Hepatocyte (in vitro differentiated cells): ENCODE measurements at regions not wholly inside any gene's neighbourhood (a gene's known extent, or its start where the extent isn't known, plus 50 kb on each side); places are given as distances from the start of the nearest gene placed in this dataset.

Experiments
- DNase-seq: peaks from one replicate; pipeline ENCODE4 v3.0.0-alpha.2; 2016; ENCODE audit warnings: low spot score
- H2AFZ ChIP-seq: fragments of 200-600 bp; sonication (generic); 2 replicates; pipeline ENCODE4 v1.6.0; 2016; ENCODE audit warnings: antibody characterized with exemption, mild to moderate bottlenecking
- H3K27ac ChIP-seq: fragments of 200-600 bp; sonication (generic); 2 replicates; pipeline ENCODE4 v1.5.1; 2016; ENCODE audit warnings: mild to moderate bottlenecking
- H3K27me3 ChIP-seq: fragments of 200-600 bp; sonication (generic); 2 replicates; pipeline ENCODE4 v1.6.1; 2016
- H3K36me3 ChIP-seq: fragments of 200-600 bp; sonication (generic); replicated peaks from 2 replicates; pipeline ENCODE4 v1.5.1; 2016; ENCODE audit warnings: low read depth; ENCODE audit not compliant: insufficient read depth
- H3K4me1 ChIP-seq: fragments of 200-600 bp; sonication (generic); 2 replicates; pipeline ENCODE4 v1.5.1; 2016; ENCODE audit warnings: mild to moderate bottlenecking, moderate library complexity; ENCODE audit not compliant: insufficient read depth
- H3K4me2 ChIP-seq: fragments of 200-600 bp; sonication (generic); 2 replicates; pipeline ENCODE4 v1.6.0; 2016
- H3K4me3 ChIP-seq: fragments of 200-600 bp; sonication (generic); 2 replicates; pipeline ENCODE4 v1.5.1; 2016; ENCODE audit warnings: mild to moderate bottlenecking
- H3K79me2 ChIP-seq: fragments of 200-600 bp; sonication (generic); 2 replicates; pipeline ENCODE4 v1.6.0; 2017; ENCODE audit warnings: mild to moderate bottlenecking
- H3K9me2 ChIP-seq: fragments of 200-600 bp; sonication (generic); replicated peaks from 2 replicates; pipeline ENCODE4 v1.6.0; 2017; ENCODE audit warnings: mild to moderate bottlenecking; ENCODE audit not compliant: insufficient read depth
- H3K9me3 ChIP-seq: fragments of 200-600 bp; sonication (generic); 2 replicates; pipeline ENCODE4 v1.5.1; 2016; ENCODE audit warnings: low read depth, mild to moderate bottlenecking
- H4K20me1 ChIP-seq: fragments of 200-600 bp; sonication (generic); 2 replicates; pipeline ENCODE4 v1.6.0; 2016; ENCODE audit warnings: mild to moderate bottlenecking; ENCODE audit not compliant: insufficient read depth, poor library complexity, severe bottlenecking
- EZH2 ChIP-seq: fragments of 200-600 bp; sonication (generic); IDR thresholded peaks from 2 replicates; pipeline ENCODE4 v1.6.1; 2016; ENCODE audit warnings: antibody characterized with exemption, mild to moderate bottlenecking, borderline replicate concordance
- EZH2phosphoT487 ChIP-seq: fragments of 200-600 bp; sonication (generic); IDR thresholded peaks from one replicate; pipeline ENCODE4 v1.6.1; 2018; ENCODE audit warnings: antibody characterized with exemption, mild to moderate bottlenecking, low read depth, moderate library complexity; ENCODE audit not compliant: unreplicated experiment, severe bottlenecking
- WGBS: methylation state at CpG from one replicate; pipeline ENCODE4 v1.1.6; 2016; ENCODE audit warnings: low lambda C conversion rate; ENCODE audit errors: missing lambda C conversion rate; 5-methylcytosine and 5-hydroxymethylcytosine counted together
- TF ChIP-seq, protein P1 (sequence below): fragments of 200-600 bp; sonication (generic); IDR thresholded peaks from 2 replicates; pipeline ENCODE4 v1.5.1; 2016; ENCODE audit warnings: antibody characterized with exemption, mild to moderate bottlenecking; ENCODE audit not compliant: poor library complexity

DNA sequence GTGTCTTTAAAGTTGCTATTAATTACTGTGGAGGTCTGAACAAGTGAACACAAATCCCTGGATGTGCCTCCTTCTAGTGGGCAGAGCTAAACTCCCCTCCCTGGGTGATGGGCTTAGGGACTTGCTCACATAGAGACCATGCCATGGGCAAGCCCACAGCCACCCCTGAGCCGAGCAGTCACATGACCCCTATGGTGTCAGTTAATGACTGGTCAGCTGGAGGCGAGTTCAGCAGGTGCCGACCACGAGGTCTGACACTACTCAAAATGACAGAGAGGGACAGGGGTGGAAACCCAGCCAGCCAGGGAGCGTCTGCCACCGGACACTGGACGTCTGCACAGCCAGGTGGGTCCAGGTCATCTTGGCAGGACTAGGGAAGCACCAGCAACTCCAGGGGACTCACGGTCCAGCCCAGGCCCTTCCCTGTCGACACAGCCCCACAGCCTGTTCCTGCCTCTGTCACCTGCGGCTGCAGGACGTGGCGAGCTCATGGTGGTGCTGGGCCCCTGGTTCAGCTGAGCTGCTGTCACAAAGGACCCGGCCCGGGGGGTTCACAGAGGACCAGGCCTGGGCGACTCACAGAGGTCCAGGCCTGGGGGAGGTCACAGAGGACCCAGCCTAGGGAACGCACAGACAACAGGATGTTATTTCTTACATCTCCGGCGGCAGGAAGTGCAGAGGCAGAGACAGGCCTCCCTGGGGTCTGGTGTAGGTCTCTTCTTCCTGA is 135.0 kb downstream of the BRD1 start:
- DNase-seq = no peak
- no peaks in the 10 kb centered on the region for H3K4me1 ChIP-seq
- H3K79me2 ChIP-seq = no peaks in the 10 kb centered on the region
- no peaks in the 10 kb centered on the region for H4K20me1 ChIP-seq
- H3K27ac ChIP-seq = no peak overlapping the region
- H3K27me3 ChIP-seq = no peaks in the 10 kb centered on the region
- H3K36me3 ChIP-seq = no peaks in the 10 kb centered on the region
- H3K4me3 ChIP-seq = no peak overlapping the region
- 86% methylated on average over 18 of the region's 18 CpGs for WGBS
- H3K9me2 ChIP-seq = no peaks in the 10 kb centered on the region
- H2AFZ ChIP-seq = no peak overlapping the region
- H3K9me3 ChIP-seq = no peaks in the 10 kb centered on the region
- H3K4me2 ChIP-seq = no peak overlapping the region
- TF ChIP-seq EZH2phosphoT487 = no peak
- TF ChIP-seq, protein P1, sequence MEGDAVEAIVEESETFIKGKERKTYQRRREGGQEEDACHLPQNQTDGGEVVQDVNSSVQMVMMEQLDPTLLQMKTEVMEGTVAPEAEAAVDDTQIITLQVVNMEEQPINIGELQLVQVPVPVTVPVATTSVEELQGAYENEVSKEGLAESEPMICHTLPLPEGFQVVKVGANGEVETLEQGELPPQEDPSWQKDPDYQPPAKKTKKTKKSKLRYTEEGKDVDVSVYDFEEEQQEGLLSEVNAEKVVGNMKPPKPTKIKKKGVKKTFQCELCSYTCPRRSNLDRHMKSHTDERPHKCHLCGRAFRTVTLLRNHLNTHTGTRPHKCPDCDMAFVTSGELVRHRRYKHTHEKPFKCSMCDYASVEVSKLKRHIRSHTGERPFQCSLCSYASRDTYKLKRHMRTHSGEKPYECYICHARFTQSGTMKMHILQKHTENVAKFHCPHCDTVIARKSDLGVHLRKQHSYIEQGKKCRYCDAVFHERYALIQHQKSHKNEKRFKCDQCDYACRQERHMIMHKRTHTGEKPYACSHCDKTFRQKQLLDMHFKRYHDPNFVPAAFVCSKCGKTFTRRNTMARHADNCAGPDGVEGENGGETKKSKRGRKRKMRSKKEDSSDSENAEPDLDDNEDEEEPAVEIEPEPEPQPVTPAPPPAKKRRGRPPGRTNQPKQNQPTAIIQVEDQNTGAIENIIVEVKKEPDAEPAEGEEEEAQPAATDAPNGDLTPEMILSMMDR = no peak
- TF ChIP-seq EZH2 = no peak

DNA sequence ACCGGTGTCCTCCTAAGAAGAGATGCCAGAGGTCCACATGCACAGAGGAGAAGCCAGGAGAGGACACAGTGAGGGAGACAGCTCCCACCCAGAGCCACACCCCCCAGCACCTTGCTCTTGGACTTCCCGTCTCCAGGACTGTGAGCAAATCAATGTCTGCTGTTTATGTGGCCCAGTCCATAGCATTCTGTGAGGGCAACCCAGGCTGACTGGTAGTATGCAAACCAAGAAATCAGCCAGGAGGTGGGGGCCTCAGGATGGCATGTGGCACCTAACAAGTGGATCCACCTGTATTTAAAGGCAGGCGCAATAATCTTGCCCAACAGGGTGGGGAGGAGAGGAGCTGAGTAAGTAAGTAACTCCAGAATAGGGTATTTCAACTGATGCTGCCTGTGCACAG is 136.4 kb downstream of the BRD1 start:
- Histone ChIP-seq H3K27ac (no peak overlapping the region), H3K36me3 (no peaks in the 10 kb centered on the region), H3K4me2 (no peak overlapping the region), H3K9me3 (no peaks in the 10 kb centered on the region), H3K79me2 (no peaks in the 10 kb centered on the region), H2AFZ (no peak overlapping the region), H3K4me1 (no peaks in the 10 kb centered on the region), H3K27me3 (no peaks in the 10 kb centered on the region), H3K9me2 (no peaks in the 10 kb centered on the region), H3K4me3 (no peak overlapping the region), H4K20me1 (no peaks in the 10 kb centered on the region)
- no peak for DNase-seq
- 91% methylated on average over 3 of the region's 3 CpGs for WGBS
- TF ChIP-seq EZH2 (no peak), EZH2phosphoT487 (no peak)
- TF ChIP-seq, protein P1 = no peak

DNA sequence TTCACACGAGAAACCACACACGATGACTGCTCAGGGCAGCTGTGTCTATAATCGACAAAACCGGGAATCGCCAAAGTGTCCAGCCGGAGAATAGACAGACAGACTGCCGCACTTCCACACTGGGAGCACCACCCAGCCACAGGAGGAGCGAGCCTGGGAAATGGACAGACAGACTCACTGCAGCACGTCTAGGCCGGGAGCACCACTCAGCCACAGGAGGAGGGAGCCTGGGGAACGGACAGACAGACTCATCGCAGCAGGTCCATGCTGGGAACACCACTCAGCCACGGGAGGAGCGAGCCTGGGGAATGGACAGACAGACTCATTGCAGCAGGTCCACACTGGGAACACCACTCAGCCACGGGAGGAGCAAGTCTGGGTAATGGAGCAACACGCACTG is 137.2 kb downstream of the BRD1 start:
- 86% methylated on average over 16 of the region's 16 CpGs for WGBS
- Histone ChIP-seq H3K79me2 (no peaks in the 10 kb centered on the region), H3K9me3 (no peaks in the 10 kb centered on the region), H3K4me3 (no peak overlapping the region), H3K27me3 (no peaks in the 10 kb centered on the region), H2AFZ (no peak overlapping the region), H3K4me2 (no peak overlapping the region), H3K27ac (no peak overlapping the region), H4K20me1 (no peaks in the 10 kb centered on the region), H3K4me1 (no peaks in the 10 kb centered on the region), H3K9me2 (no peaks in the 10 kb centered on the region), H3K36me3 (no peaks in the 10 kb centered on the region)
- no peak for DNase-seq
- TF ChIP-seq, protein P1 = no peak
- TF ChIP-seq EZH2 (no peak), EZH2phosphoT487 (no peak)
